ENCODE measurements at regions not wholly inside any gene's neighbourhood (a gene's known extent, or its start where the extent isn't known, plus 50 kb on each side); places are given as distances from the start of the nearest gene placed in this dataset.

DNA sequence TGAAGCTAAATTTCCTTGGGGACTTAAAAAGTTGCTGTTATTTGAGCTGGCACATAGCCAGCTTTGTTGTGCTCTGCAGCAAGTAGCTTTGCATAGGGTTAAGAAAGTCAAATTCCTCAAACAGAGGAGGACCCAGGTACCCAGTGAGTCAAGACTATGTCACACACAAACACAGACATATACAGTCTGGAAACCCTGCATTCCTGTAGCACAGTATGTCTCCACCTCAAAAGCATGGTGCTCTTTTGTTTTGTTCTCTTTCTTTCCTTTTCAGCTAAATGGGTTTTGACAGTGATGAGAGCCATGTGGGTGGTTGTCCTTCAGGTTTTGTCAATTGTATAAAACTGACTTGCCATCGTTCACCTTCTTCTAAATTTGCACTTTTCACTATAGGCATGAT, 179.6 kb upstream of the DIO2 start:
- no peaks in the 10 kb centered on the region for H4K20me1 ChIP-seq (replicated peaks; ENCODE audit: control insufficient read depth, extremely low read depth, insufficient read depth, low read length)
- BruUV-seq (replicated peaks) = no TSS peak
- H3K36me3 ChIP-seq (ENCODE audit: control insufficient read depth in 2 of 2, extremely low read depth in 1 of 2, insufficient read depth in 2 of 2, low read length in 2 of 2) = no peaks in the 10 kb centered on the region
- no peak overlapping the region for H3K9ac ChIP-seq (replicated peaks; ENCODE audit: extremely low read depth, insufficient read depth, low read length)
- no peak for TF ChIP-seq POLR2A (IDR thresholded peaks at IDR 0.05; ENCODE audit: low read depth, low read length)
- no peak for TF ChIP-seq POLR2AphosphoS5 (IDR thresholded peaks at IDR 0.05; ENCODE audit: insufficient read depth, low read depth, low read length)
- TF ChIP-seq JUN (IDR thresholded peaks at IDR 0.05; ENCODE audit: borderline replicate concordance, insufficient read depth, insufficient read length, low read depth) = no peak
- H3K79me2 ChIP-seq (ENCODE audit: control insufficient read depth, insufficient read depth, low read length) = no peaks in the 10 kb centered on the region
- no peaks in the 10 kb centered on the region for H3K27me3 ChIP-seq (ENCODE audit: control insufficient read depth in 2 of 2, insufficient read depth in 2 of 2, low read length in 2 of 2)
- ChIA-PET POLR2A (no interaction called here), CTCF (no interaction called here)
- no peak overlapping the region for H3K4me2 ChIP-seq (ENCODE audit: insufficient read depth, low read length)
- no peak overlapping the region for H3K27ac ChIP-seq (ENCODE audit: insufficient read depth, low read depth, low read length)
- peak; percentile 7 for DNase-seq (ENCODE audit: low read depth, low spot score)
- H2AFZ ChIP-seq (ENCODE audit: low read depth, low read length) = no peak overlapping the region
- no peak overlapping the region for H3K4me3 ChIP-seq (replicated peaks in 1 of 3; ENCODE audit: insufficient read depth in 1 of 3, low read depth in 1 of 3, low read length in 3 of 3)
- no peaks in the 10 kb centered on the region for H3K9me1 ChIP-seq (replicated peaks; ENCODE audit: control insufficient read depth, extremely low read depth, insufficient read depth, low read length)
- dilution Hi-C loops (cut with MboI; ENCODE audit: extremely low pct_ligation_motif_present, low sequenced_read_pairs) (no loop called here), intact Hi-C loops (cut with micrococcal nuclease) (no loop called here)
- FAIRE-seq = no peak
- no peaks in the 10 kb centered on the region for H3K4me1 ChIP-seq (ENCODE audit: control insufficient read depth, extremely low read depth, insufficient read depth, low read length)
- no peaks in the 10 kb centered on the region for H3K9me3 ChIP-seq (replicated peaks; ENCODE audit: control insufficient read depth, insufficient read depth, low read length)

DNA sequence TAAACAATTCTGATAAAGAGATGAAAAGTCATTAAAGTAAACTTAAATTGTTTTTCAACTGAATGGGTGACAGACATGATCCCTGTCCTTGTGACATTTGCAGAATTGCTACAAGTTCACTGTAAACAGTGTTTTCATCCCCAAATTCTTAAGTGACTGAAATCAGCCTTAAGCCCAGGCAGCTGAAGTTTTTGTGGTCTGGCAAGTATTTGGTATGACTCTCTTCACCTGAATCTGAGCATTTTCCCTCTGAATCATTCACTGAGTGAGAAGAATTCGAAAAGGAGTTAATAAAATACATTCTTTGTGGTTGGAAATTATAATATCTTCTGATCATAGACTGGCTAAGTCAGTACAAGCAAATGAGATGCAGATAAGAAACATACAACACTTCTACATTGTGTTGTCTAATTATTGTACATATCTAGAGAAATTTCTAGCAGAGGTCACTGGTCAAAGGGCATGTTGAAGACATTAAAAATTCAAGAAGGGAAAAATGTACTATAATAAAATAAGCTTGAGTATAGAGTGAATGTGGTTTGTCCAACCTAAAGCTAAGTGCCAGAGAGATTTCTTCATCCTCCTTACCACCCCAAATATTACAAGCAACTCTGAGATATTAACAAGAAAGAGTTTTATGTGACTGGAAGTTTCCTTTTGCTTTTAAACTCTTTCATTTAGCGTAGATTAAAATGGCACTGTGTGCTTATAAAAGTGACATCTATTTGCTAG, 177.8 kb upstream of the DIO2 start:
- DNase-seq (ENCODE audit: low read depth, low spot score) (no peak), FAIRE-seq (no peak)
- CTCF ChIA-PET = interaction anchor here (0.6 to 1.4 kb wide), 2 partner anchors 33 to 1455 kb away, joined by 3 to 5 read pairs; no protein-coding TSS in a partner anchor
- Histone ChIP-seq H4K20me1 (replicated peaks; ENCODE audit: control insufficient read depth, extremely low read depth, insufficient read depth, low read length) (no peaks in the 10 kb centered on the region), H3K4me1 (ENCODE audit: control insufficient read depth, extremely low read depth, insufficient read depth, low read length) (no peaks in the 10 kb centered on the region), H3K4me2 (ENCODE audit: insufficient read depth, low read length) (no peak overlapping the region), H3K27me3 (ENCODE audit: control insufficient read depth in 2 of 2, insufficient read depth in 2 of 2, low read length in 2 of 2) (no peaks in the 10 kb centered on the region), H3K36me3 (ENCODE audit: control insufficient read depth in 2 of 2, extremely low read depth in 1 of 2, insufficient read depth in 2 of 2, low read length in 2 of 2) (no peaks in the 10 kb centered on the region), H3K79me2 (ENCODE audit: control insufficient read depth, insufficient read depth, low read length) (no peaks in the 10 kb centered on the region), H3K9ac (replicated peaks; ENCODE audit: extremely low read depth, insufficient read depth, low read length) (no peak overlapping the region), H3K9me3 (replicated peaks; ENCODE audit: control insufficient read depth, insufficient read depth, low read length) (no peaks in the 10 kb centered on the region), H3K4me3 (replicated peaks in 1 of 3; ENCODE audit: insufficient read depth in 1 of 3, low read depth in 1 of 3, low read length in 3 of 3) (no peak overlapping the region), H3K27ac (ENCODE audit: insufficient read depth, low read depth, low read length) (no peak overlapping the region), H2AFZ (ENCODE audit: low read depth, low read length) (no peak overlapping the region), H3K9me1 (replicated peaks; ENCODE audit: control insufficient read depth, extremely low read depth, insufficient read depth, low read length) (no peaks in the 10 kb centered on the region)
- dilution Hi-C loops (cut with MboI; ENCODE audit: extremely low pct_ligation_motif_present, low sequenced_read_pairs) (no loop called here), intact Hi-C loops (cut with micrococcal nuclease) (no loop called here)
- TF ChIP-seq MYC (IDR thresholded peaks at IDR 0.05; ENCODE audit: low read depth, low read length) = no peak
- TF ChIP-seq, protein P1, sequence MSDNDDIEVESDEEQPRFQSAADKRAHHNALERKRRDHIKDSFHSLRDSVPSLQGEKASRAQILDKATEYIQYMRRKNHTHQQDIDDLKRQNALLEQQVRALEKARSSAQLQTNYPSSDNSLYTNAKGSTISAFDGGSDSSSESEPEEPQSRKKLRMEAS (IDR thresholded peaks at IDR 0.05; ENCODE audit: insufficient read depth, insufficient read length) = no peak
- no peak for TF ChIP-seq EZH2 (IDR thresholded peaks at IDR 0.05; ENCODE audit: borderline replicate concordance, low read depth, low read length, severe bottlenecking)
- no peak for TF ChIP-seq POLR2AphosphoS5 (IDR thresholded peaks at IDR 0.05; ENCODE audit: insufficient read depth, low read depth, low read length)
- TF ChIP-seq JUN (IDR thresholded peaks at IDR 0.05; ENCODE audit: borderline replicate concordance, insufficient read depth, insufficient read length, low read depth) = no peak
- POLR2A ChIA-PET = no interaction called here
- no TSS peak for BruUV-seq (replicated peaks)

Measured in endothelial cell of umbilical vein (primary cell).